T-helper 1 cell treated with Interleukin-12 subunit alpha and Interleukin-12 subunit beta and Interleukin-4 antibody, amounts not matched to agents 30 ng/mL and 1 ng/mL, for 36 hours (primary cell): ENCODE measurements at regions not wholly inside any gene's neighbourhood (a gene's known extent, or its start where the extent isn't known, plus 50 kb on each side); places are given as distances from the start of the nearest gene placed in this dataset.

Experiments
- intact Hi-C: fragments of 100-400 bp; cut with micrococcal nuclease; formaldehyde crosslinking; loops from one replicate; pipeline ENCODE4 v1.15.1; 2024

DNA sequence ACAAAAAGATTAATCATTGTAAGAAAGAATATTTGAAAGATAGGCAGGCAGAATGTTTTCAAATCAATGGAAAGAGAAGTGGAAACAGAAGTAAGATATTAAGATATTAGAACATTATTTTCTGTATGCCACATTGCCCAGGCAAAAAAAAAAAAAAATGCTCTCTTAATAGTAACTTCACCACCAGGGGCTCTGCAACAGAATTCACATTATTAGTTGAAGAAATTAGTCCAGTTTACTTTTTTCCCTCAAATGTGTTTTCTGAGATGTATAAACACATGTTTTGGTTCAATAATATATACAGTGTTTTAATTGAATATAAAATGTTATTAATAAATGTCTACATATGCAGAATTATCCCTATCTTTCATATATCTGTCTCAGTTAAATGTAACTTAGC lies 78.0 kb upstream of the ADAD1 start:
- intact Hi-C loops, result no loop called here

DNA sequence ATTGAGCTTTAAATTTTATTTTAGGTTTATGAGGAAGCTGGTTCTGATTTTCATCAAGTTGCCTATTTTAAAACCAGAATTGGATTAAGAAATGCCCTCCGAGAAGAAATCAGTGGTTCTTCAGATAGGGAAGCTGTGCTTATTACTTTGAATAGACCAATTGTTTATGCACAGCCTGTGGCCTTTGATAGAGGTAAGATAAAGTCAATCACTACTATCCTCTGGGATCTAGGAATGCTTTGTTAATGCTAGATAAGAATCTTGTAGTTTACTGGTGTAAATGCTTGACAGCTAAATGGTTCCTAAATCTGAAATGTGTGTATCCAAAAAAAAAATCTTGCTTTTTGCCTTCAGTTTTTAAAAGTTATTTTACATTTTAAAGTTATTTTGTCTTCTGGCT lies 73.0 kb upstream of the ADAD1 start:
- intact Hi-C loops, result loop anchor here (5.0 kb wide), 3 partner anchors 354 to 411 kb away; partner anchors contain the start of gene TRPC3

DNA sequence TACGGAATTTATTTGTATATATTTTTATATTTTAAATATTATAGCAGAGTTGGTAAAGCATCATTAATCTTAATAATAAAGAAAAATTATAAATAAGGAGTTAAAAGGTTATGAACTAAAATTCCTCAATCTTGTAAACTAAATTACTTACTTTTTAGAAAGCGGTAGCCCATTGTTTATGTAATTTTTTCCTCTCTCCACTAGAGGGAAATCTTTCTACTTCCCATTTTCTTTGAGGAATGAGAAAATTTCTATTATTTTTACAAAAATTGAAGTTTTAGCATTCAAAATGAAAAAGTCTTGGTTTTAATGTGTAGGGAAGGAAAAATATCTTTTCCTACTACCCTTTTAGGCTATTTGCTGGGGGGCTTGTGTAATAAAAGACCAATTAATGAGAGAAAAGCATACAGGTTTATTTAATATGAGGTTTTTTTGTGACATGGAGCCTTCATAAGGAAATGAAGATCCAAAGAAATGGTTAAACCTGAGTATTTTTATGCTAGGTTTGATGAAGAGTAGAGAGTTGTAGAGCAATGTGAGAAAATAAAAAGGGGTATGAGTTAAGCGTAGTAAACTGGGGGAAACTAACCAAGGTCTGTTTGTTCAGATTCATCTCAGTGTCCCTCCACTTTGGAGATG lies 68.7 kb upstream of the ADAD1 start:
- intact Hi-C loops, result loop anchor here (1.0 to 5.0 kb wide), 4 partner anchors 267 to 408 kb away; partner anchors contain the start of gene TRPC3

DNA sequence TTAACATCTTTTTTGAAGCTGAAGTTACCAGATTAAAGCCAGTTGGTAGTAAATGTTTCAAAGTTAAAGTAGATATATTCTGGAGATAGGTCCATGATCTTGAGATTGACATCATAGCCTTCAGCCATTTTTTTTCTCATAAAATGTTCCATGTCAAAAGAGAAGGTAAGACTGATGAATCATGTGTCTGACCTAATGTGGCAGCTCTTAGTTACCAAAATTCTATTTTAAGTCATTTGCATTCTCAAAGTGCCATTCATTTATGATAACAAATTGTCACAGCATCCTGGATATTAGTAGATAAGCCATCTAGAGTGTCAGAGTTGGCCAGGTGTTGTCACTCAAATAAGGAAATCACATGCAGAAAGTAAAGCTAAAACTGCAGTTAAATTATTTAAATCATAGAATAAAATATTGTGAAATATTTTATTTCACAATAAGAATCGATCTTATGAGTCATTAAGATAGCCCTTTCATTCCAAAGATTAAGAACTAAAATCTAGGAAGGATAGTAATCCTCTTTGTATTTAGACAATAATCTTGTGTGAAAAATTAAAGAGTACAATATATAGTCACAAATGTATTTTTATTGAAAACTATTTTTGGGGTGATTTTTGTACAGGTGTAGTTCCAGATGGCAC lies 65.7 kb upstream of the ADAD1 start:
- intact Hi-C loops, result no loop called here

DNA sequence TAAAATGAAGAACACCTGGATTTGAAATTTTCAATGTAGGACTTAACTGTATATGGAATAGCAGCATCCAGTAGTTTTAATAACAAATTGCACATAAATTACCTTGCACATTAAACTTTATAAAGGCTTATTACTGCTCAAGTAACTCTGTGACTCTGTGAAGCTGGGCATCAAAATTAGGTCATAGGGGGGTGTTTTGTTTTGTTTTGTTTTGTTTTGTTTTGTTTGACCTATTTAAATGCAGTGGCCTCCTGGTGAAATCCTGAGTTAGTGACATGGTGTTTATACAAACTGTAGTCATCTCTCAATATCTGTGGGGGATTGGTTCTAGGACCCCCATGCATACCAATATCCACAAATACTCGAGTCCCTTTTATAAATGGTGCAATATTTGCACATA lies 51.9 kb upstream of the ADAD1 start:
- intact Hi-C loops, result no loop called here

GRCh38 chr4:122328893-122329292 lies 49.9 kb upstream of the ADAD1 start:
- intact Hi-C loops, result no loop called here
